ENCODE measurements at regions not wholly inside any gene's neighbourhood (a gene's known extent, or its start where the extent isn't known, plus 50 kb on each side); places are given as distances from the start of the nearest gene placed in this dataset.

DNA sequence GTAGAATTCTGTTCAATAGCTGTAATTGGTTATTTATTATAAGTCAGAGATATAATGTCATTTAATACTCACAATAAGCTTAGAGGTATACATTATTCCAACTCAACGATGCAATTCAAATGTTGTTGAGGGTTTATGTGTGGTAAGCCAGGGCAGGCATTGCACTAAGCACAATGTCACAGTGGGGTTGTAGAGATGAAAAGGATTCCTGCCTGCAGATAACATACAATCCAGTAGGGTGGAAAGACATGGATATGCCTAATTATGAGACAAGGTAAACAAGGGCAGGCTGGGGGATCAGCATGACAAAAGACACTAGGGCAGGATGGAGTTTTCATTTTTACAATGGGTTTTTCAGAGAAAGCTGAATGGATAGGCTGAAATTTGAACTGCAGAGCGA is 98.7 kb upstream of the PALM2AKAP2 start:
- TF ChIP-seq, protein P1, sequence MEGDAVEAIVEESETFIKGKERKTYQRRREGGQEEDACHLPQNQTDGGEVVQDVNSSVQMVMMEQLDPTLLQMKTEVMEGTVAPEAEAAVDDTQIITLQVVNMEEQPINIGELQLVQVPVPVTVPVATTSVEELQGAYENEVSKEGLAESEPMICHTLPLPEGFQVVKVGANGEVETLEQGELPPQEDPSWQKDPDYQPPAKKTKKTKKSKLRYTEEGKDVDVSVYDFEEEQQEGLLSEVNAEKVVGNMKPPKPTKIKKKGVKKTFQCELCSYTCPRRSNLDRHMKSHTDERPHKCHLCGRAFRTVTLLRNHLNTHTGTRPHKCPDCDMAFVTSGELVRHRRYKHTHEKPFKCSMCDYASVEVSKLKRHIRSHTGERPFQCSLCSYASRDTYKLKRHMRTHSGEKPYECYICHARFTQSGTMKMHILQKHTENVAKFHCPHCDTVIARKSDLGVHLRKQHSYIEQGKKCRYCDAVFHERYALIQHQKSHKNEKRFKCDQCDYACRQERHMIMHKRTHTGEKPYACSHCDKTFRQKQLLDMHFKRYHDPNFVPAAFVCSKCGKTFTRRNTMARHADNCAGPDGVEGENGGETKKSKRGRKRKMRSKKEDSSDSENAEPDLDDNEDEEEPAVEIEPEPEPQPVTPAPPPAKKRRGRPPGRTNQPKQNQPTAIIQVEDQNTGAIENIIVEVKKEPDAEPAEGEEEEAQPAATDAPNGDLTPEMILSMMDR (IDR thresholded peaks at IDR 0.05; ENCODE audit: borderline replicate concordance, extremely low read depth, low read length, poor library complexity, severe bottlenecking), result no peak
- no peak for TF ChIP-seq EZH2 (IDR thresholded peaks at IDR 0.05; ENCODE audit: borderline replicate concordance, low read depth, low read length, severe bottlenecking)
